HepG2 (cell line): ENCODE measurements at regions not wholly inside any gene's neighbourhood (a gene's known extent, or its start where the extent isn't known, plus 50 kb on each side); places are given as distances from the start of the nearest gene placed in this dataset.

Experiments
- ATAC-seq: fragments of 200-7000 bp; cut with Tn5 transposase; 3 replicates; pipeline ENCODE4 v1.9.1; 2020; ENCODE audit warnings: mild to moderate bottlenecking, moderate library complexity
- BruUV-seq: library from RNA; stranded (reverse); fragments of 400-500 nt; replicated peaks from 2 replicates; lab custom pipeline; 2021; lab: Mats Ljungman, UMichigan
- CTCF ChIA-PET: fragments of 300-600 bp; formaldehyde crosslinking; extraction: SDS; loops from one replicate; lab custom pipeline; 2021; ENCODE audit warnings: low total read pairs, inconsistent platforms, low intra/inter-chr PET ratio; lab: Yijun Ruan, JAX
- POLR2A ChIA-PET: fragments of 350-600 bp; sonication (Branson Sonifier 250); formaldehyde crosslinking; loops from one replicate; lab custom pipeline; 2020; ENCODE audit warnings: antibody characterized with exemption, inconsistent platforms; lab: Yijun Ruan, JAX
- DNase-seq: peaks from one replicate; pipeline ENCODE4 v3.0.0-alpha.2; 2015; ENCODE audit warnings: low spot score
- FAIRE-seq: peaks from 3 replicates; lab custom pipeline; 2011; peaks lifted over from hg19 to GRCh38; lab: Jason Lieb, UNC
- H2AFZ ChIP-seq: one replicate; pipeline ENCODE4 v1.6.1; 2011; ENCODE audit warnings: low read length, inconsistent platforms
- H3K27ac ChIP-seq: fragments of 300-600 bp; 3 replicates; pipeline ENCODE4 v1.8.0; 2011; ENCODE audit warnings: mixed run types, mild to moderate bottlenecking, mixed read lengths, low read length, inconsistent platforms; ENCODE audit not compliant: insufficient read depth; ENCODE audit errors: extremely low read length
- H3K27me3 ChIP-seq, 2 experiments: fragments of 200-600 bp in 1 of 2; 2 replicates in 1 of 2; 3 replicates in 1 of 2; pipeline versions ENCODE4 v1.6.0 to v1.8.0; 2011; ENCODE audit warnings: low read length in 2 of 2, mild to moderate bottlenecking in 2 of 2, moderate library complexity in 2 of 2, inconsistent platforms in 1 of 2; ENCODE audit not compliant: insufficient read depth in 2 of 2, control insufficient read depth in 1 of 2
- H3K36me3 ChIP-seq, 2 experiments: fragments of 200-600 bp in 1 of 2; replicated peaks in 1 of 2; 2 replicates in 1 of 2; 3 replicates in 1 of 2; pipeline versions ENCODE4 v1.5.1 to v1.8.0; 2011; ENCODE audit warnings: low read length in 2 of 2, inconsistent platforms in 1 of 2; ENCODE audit not compliant: insufficient read depth in 2 of 2, control insufficient read depth in 1 of 2
- H3K4me1 ChIP-seq: 2 replicates; pipeline ENCODE4 v1.5.1; 2012; ENCODE audit warnings: low read length, inconsistent platforms; ENCODE audit not compliant: insufficient read depth
- H3K4me2 ChIP-seq: 2 replicates; pipeline ENCODE4 v1.6.0; 2011; ENCODE audit warnings: low read depth, low read length, inconsistent platforms
- H3K4me3 ChIP-seq, 3 experiments: fragments of 200-600 bp in 1 of 3; sonication (generic), shearing (Covaris generic) in 1 of 3; replicated peaks in 1 of 3; 2 replicates each; pipeline ENCODE4 v1.5.1; 2011 to 2016; ENCODE audit warnings: low read length in 3 of 3, inconsistent platforms in 2 of 3, low read depth in 2 of 3, mild to moderate bottlenecking in 2 of 3, control low read depth in 1 of 3, mixed read lengths in 1 of 3; ENCODE audit not compliant: insufficient read depth in 1 of 3
- H3K79me2 ChIP-seq: one replicate; pipeline ENCODE4 v1.6.1; 2011; ENCODE audit warnings: low read length, inconsistent platforms; ENCODE audit not compliant: insufficient read depth
- H3K9ac ChIP-seq: 2 replicates; pipeline ENCODE4 v1.6.0; 2011; ENCODE audit warnings: mild to moderate bottlenecking, low read depth, low read length, inconsistent platforms; ENCODE audit not compliant: insufficient read depth
- H3K9me3 ChIP-seq: 2 replicates; pipeline ENCODE4 v1.5.1; 2012; ENCODE audit warnings: mild to moderate bottlenecking, low read length
- H4K20me1 ChIP-seq: 2 replicates; pipeline ENCODE4 v1.6.0; 2011; ENCODE audit warnings: inconsistent platforms, mild to moderate bottlenecking, low read length, moderate library complexity; ENCODE audit not compliant: insufficient read depth
- ATF6 ChIP-seq: sonication (generic); formaldehyde crosslinking; conservative IDR thresholded peaks from 2 replicates; pipeline ENCODE4 v1.4.0; 2020; ENCODE audit warnings: missing genetic modification reagents
- CCAR2 ChIP-seq: fragments of 200-400 bp; formaldehyde crosslinking; optimal IDR thresholded peaks from 2 replicates; pipeline ENCODE3; 2018; ENCODE audit warnings: low read depth, mild to moderate bottlenecking, low read length, moderate library complexity
- CENPBD1 ChIP-seq: sonication (generic); formaldehyde crosslinking; IDR thresholded peaks from 2 replicates; pipeline ENCODE4 v1.8.0; 2022; ENCODE audit warnings: missing genetic modification reagents, low read depth, mild to moderate bottlenecking, borderline replicate concordance
- DNMT3B ChIP-seq: conservative IDR thresholded peaks from 2 replicates; pipeline ENCODE4 v1.6.1; 2016; ENCODE audit warnings: missing biosample characterization, control low read depth
- MAFK ChIP-seq, 2 experiments: IDR thresholded peaks in 1 of 2; conservative IDR thresholded peaks in 1 of 2; 2 replicates each; pipeline ENCODE4 v1.6.1; 2011; ENCODE audit warnings: improper control_type of control experiment in 2 of 2, low read length in 2 of 2
- MIXL1 ChIP-seq: IDR thresholded peaks from 2 replicates; pipeline ENCODE4 v1.6.1; 2016
- MTA1 ChIP-seq: sonication (generic); formaldehyde crosslinking; IDR thresholded peaks from 2 replicates; pipeline ENCODE4 v1.4.0; 2020; ENCODE audit warnings: missing genetic modification reagents, mild to moderate bottlenecking, borderline replicate concordance
- NR1H2 ChIP-seq: sonication (generic); formaldehyde crosslinking; IDR thresholded peaks from 2 replicates; pipeline ENCODE4 v1.8.1; 2022; ENCODE audit warnings: low read depth, missing genetic modification reagents, borderline replicate concordance
- PBX3 ChIP-seq: sonication (generic); formaldehyde crosslinking; IDR thresholded peaks from 2 replicates; pipeline ENCODE4 v1.8.1; 2023; ENCODE audit warnings: missing genetic modification reagents, inconsistent platforms, borderline replicate concordance
- ZBTB1 ChIP-seq: sonication (generic); formaldehyde crosslinking; IDR thresholded peaks from 2 replicates; pipeline ENCODE4 v1.4.0; 2020; ENCODE audit warnings: missing genetic modification reagents, borderline replicate concordance
- ZNF326 ChIP-seq: sonication (generic); formaldehyde crosslinking; IDR thresholded peaks from 2 replicates; pipeline ENCODE4 v1.4.0; 2020; ENCODE audit warnings: missing genetic modification reagents, borderline replicate concordance
- ZNF629 ChIP-seq: sonication (generic); formaldehyde crosslinking; conservative IDR thresholded peaks from 2 replicates; pipeline ENCODE4 v1.5.0; 2020; ENCODE audit warnings: missing genetic modification reagents
- WGBS: methylation state at CpG from one replicate; pipeline ENCODE4 v1.1.6; 2017; ENCODE audit warnings: low lambda C conversion rate; 5-methylcytosine and 5-hydroxymethylcytosine counted together
- in situ Hi-C: cut with HindIII; loops from 2 replicates; pipeline ENCODE4 v1.10.0; 2017; ENCODE audit warnings: low pct_unique_long_range_greater_than_20kb; ENCODE audit not compliant: extremely low pct_ligation_motif_present
- intact Hi-C: fragments of 100-400 bp; cut with micrococcal nuclease; formaldehyde crosslinking; loops from one replicate; pipeline ENCODE4 v1.10.0; 2022; ENCODE audit not compliant: unreplicated experiment

GRCh38 chr15:88323976-88324740 lies 67.6 kb upstream of the NTRK3 start:
- Histone ChIP-seq H3K36me3 (no peaks in the 10 kb centered on the region), H3K9ac (no peak overlapping the region), H3K9me3 (no peaks in the 10 kb centered on the region), H3K4me2 (no peak overlapping the region), H3K27ac (no peak overlapping the region), H3K4me3 (no peak overlapping the region), H4K20me1 (no peaks in the 10 kb centered on the region), H3K4me1 (no peaks in the 10 kb centered on the region), H3K27me3 (peaks cover 0 to 12% of the 10 kb centered on the region in 2 experiments; a peak in 2 of 5 replicates), H3K79me2 (no peaks in the 10 kb centered on the region), H2AFZ (no peak overlapping the region)
- in situ Hi-C loops, result no loop called here
- 13% methylated on average over 12 of the region's 18 CpGs for WGBS
- intact Hi-C loops, result no loop called here
- DNase-seq (no peak), ATAC-seq (no peak), FAIRE-seq (no peak)
- BruUV-seq, result no TSS peak
- TF ChIP-seq MIXL1 (CRISPR knock-in tag), result no peak
- no peak for TF ChIP-seq ZBTB1 (CRISPR knock-in tag)
- TF ChIP-seq ZNF629, result no peak
- TF ChIP-seq NR1H2, result no peak
- TF ChIP-seq ATF6 (CRISPR knock-in tag), result no peak
- ChIA-PET POLR2A (no interaction called here), CTCF (no interaction called here)

- in situ Hi-C loops, result no loop called here
- no peaks in the 10 kb centered on the region for H3K79me2 ChIP-seq
- FAIRE-seq, result no peak
- no peak for TF ChIP-seq ZNF326 (CRISPR knock-in tag)
- TF ChIP-seq MAFK (conservative IDR thresholded peaks at IDR 0.05 in 1 of 2, IDR thresholded peaks at IDR 0.05 in 1 of 2; ENCODE audit: low read length in 2 of 2), result no peak
- no peak for TF ChIP-seq CCAR2
- no peak for TF ChIP-seq MTA1 (CRISPR knock-in tag)
- no peak for TF ChIP-seq CENPBD1 (CRISPR knock-in tag)
- no peak for TF ChIP-seq PBX3 (CRISPR knock-in tag)
- no peak for TF ChIP-seq DNMT3B (CRISPR knock-in tag)
Measured at GRCh38 chr15:88323468-88323867, 66.9 kb upstream of the NTRK3 start.

More at GRCh38 chr15:88323468-88323867, 66.9 kb upstream of the NTRK3 start:
- no peak overlapping the region for H3K4me3 ChIP-seq
- CTCF ChIA-PET, result no interaction called here
- no peaks in the 10 kb centered on the region for H4K20me1 ChIP-seq
- intact Hi-C loops, result no loop called here
- WGBS, result 39% methylated on average over 7 of the region's 8 CpGs
- no peak for DNase-seq
- no peak overlapping the region for H3K27ac ChIP-seq
- no peaks in the 10 kb centered on the region for H3K36me3 ChIP-seq
- no peaks in the 10 kb centered on the region for H3K4me1 ChIP-seq
- H3K9me3 ChIP-seq, result no peaks in the 10 kb centered on the region
- H3K27me3 ChIP-seq, result peaks cover 0 to 12% of the 10 kb centered on the region in 2 experiments; a peak in 2 of 5 replicates
- no peak overlapping the region for H3K9ac ChIP-seq
- no peak overlapping the region for H3K4me2 ChIP-seq
- BruUV-seq, result no TSS peak
- no peak for ATAC-seq
- H2AFZ ChIP-seq, result no peak overlapping the region
- POLR2A ChIA-PET, result no interaction called here
